Naive thymus-derived CD8-positive, alpha-beta T cell (primary cell): ENCODE measurements at regions not wholly inside any gene's neighbourhood (a gene's known extent, or its start where the extent isn't known, plus 50 kb on each side); places are given as distances from the start of the nearest gene placed in this dataset.

Experiments used
- ATAC-seq, 2 donors: fragments of 150-1000 bp; cut with Tn5 transposase in 1 of 2; sonication (Bioruptor Pico), chemical (Tn5 transposase) in 1 of 2; 1 replicate in 1 of 2; 2 replicates in 1 of 2; pipeline ENCODE4 v1.10.0; 2021; ENCODE audit warnings: mild to moderate bottlenecking in 2 of 2, moderate library complexity in 2 of 2
- POLR2A ChIA-PET: fragments of 350-600 bp; sonication (Branson Sonifier 250); formaldehyde crosslinking; loops from one replicate; lab custom pipeline; 2021; ENCODE audit warnings: antibody characterized with exemption; lab: Charles Lee
- DNase-seq, 10 donors: peaks; one replicate each; pipeline versions ENCODE4 v3.0.0 to v3.0.0-alpha.2; 2020 to 2022
- H3K27ac Mint-ChIP-seq, 10 donors: one replicate each; pipeline ENCODE4 v1.8.0; 2020 to 2022; ENCODE audit warnings: mild to moderate bottlenecking in 10 of 10, mixed read lengths in 10 of 10, moderate library complexity in 4 of 10, inconsistent platforms in 1 of 10
- H3K27me3 Mint-ChIP-seq, 5 donors: one replicate each; pipeline ENCODE4 v1.8.0; 2021 to 2022; ENCODE audit warnings: mixed read lengths in 5 of 5
- H3K36me3 Mint-ChIP-seq, 3 donors: one replicate each; pipeline ENCODE4 v1.8.0; 2020 to 2022; ENCODE audit warnings: mixed read lengths in 3 of 3, mild to moderate bottlenecking in 2 of 3, inconsistent platforms in 1 of 3
- H3K4me1 Mint-ChIP-seq, 4 donors: one replicate each; pipeline ENCODE4 v1.8.0; 2021 to 2022; ENCODE audit warnings: mixed read lengths in 4 of 4
- H3K4me3 Mint-ChIP-seq, 10 donors: one replicate each; pipeline ENCODE4 v1.8.0; 2020 to 2022; ENCODE audit warnings: mild to moderate bottlenecking in 10 of 10, mixed read lengths in 10 of 10, moderate library complexity in 6 of 10, inconsistent platforms in 1 of 10
- H3K9me3 Mint-ChIP-seq, 9 donors: one replicate each; pipeline ENCODE4 v1.8.0; 2020 to 2022; ENCODE audit warnings: mixed read lengths in 9 of 9, mild to moderate bottlenecking in 3 of 9, inconsistent platforms in 1 of 9, moderate library complexity in 1 of 9

DNA sequence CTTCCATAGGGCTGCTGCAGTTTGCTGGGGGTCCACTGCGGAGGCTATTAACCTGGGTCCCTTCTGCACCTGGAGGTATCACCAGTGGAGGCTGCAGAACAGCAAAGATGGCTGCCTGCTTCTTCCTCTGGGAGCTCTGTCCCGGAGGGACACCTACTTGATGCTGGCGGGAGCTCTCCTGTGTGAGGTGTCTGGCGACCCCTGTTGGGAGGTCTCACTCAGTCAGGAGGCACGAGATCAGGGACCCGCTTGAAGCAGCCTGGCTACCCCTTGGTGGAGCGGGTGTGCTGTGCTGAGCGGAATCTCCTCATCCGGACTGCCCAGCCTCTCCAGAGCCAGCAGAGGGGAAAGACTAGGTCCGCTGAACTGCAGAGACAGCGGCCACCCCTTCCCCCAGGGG is 56.0 kb upstream of the CTXND1 start:
- H3K27ac Mint-ChIP-seq = no peak overlapping the region
- H3K4me3 Mint-ChIP-seq = no peak overlapping the region
- H3K27me3 Mint-ChIP-seq = peaks cover 17 to 57% (median 31%) of the 10 kb centered on the region in 5 donors
- DNase-seq (no peak), ATAC-seq (no peak)
- POLR2A ChIA-PET = no interaction called here
- H3K36me3 Mint-ChIP-seq = peaks cover 0 to 5% (median 0%) of the 10 kb centered on the region in 3 donors
- H3K9me3 Mint-ChIP-seq = peaks cover 0 to 17% (median 2%) of the 10 kb centered on the region in 9 donors
- no peaks in the 10 kb centered on the region for H3K4me1 Mint-ChIP-seq

GRCh38 chr15:80309769-80310384 is 57.9 kb upstream of the CTXND1 start:
- Mint-ChIP-seq H3K9me3 (peaks cover 0 to 17% (median 0%) of the 10 kb centered on the region in 9 donors), H3K27me3 (peaks cover 13 to 65% (median 32%) of the 10 kb centered on the region in 5 donors), H3K36me3 (peaks cover 0 to 5% (median 0%) of the 10 kb centered on the region in 3 donors), H3K27ac (no peak overlapping the region), H3K4me1 (no peaks in the 10 kb centered on the region), H3K4me3 (no peak overlapping the region)
- ATAC-seq (no peak), DNase-seq (no peak)
- POLR2A ChIA-PET = no interaction called here

DNA sequence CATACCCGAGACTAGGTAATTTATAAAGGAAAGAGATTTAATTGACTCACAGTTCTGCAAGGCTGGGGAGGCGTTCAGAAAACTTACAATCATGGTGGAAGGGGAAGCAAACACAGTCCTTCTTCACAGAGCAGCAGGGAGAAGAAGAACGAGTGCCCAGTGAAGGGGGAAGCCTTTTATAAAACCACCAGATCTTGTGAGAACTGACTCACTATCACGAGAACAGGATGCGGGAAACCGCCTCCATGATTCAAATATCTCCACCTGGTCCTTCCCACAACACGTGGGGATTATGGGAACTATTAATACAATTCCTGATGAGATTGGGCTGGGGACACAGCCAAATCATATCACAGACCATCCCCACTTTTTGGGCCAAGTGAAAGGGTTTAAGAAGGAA is 58.8 kb upstream of the CTXND1 start:
- peaks cover 16 to 71% (median 32%) of the 10 kb centered on the region in 5 donors for H3K27me3 Mint-ChIP-seq
- DNase-seq (no peak), ATAC-seq (no peak)
- H3K4me1 Mint-ChIP-seq = no peaks in the 10 kb centered on the region
- POLR2A ChIA-PET = no interaction called here
- H3K27ac Mint-ChIP-seq = no peak overlapping the region
- H3K36me3 Mint-ChIP-seq = peaks cover 0 to 5% (median 0%) of the 10 kb centered on the region in 3 donors
- peaks cover 0 to 17% (median 0%) of the 10 kb centered on the region in 9 donors for H3K9me3 Mint-ChIP-seq
- no peak overlapping the region for H3K4me3 Mint-ChIP-seq

DNA sequence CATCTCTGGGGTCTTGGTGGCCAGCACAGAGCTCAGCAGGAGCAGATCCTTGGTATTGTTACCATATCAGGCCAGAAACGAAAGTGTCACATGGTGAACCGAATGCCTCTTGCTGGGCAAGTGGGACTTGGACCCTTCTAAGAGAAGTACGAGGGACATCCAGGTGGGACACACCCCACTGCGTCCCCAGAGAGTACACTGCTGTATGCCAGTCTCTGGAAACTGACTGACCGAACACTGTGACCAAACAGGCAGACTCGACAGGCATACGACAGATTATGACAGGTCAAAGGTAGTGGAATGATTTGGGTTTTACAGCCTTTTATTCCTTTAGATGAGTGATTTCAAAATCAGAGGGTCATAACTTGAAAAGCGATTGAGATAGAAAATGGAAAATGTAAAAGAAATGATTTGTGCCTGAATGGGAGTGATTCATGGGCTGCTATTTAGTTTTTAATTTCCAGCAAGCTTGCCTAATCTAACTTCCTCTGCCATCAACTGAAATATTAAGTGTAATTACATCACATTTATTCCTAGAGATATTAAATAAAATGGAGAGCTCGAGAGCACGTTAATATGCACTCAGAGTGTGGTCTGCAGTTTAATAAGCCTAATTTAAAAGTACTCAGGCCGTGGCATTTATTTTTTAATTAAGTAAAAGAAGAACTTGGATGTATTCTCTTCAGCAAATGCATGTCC is 63.4 kb upstream of the CTXND1 start:
- DNase-seq = no peak
- ATAC-seq = no peak
- Mint-ChIP-seq H3K27ac (no peak overlapping the region), H3K4me1 (no peaks in the 10 kb centered on the region), H3K9me3 (no peaks in the 10 kb centered on the region), H3K27me3 (peaks cover 17 to 57% (median 19%) of the 10 kb centered on the region in 5 donors), H3K36me3 (no peaks in the 10 kb centered on the region), H3K4me3 (no peak overlapping the region)
- POLR2A ChIA-PET = no interaction called here

GRCh38 chr15:80317389-80318182 is 65.6 kb upstream of the CTXND1 start:
- ATAC-seq (no peak), DNase-seq (no peak)
- no peaks in the 10 kb centered on the region for H3K4me1 Mint-ChIP-seq
- H3K27me3 Mint-ChIP-seq = peaks cover 17 to 54% (median 23%) of the 10 kb centered on the region in 5 donors
- H3K9me3 Mint-ChIP-seq = peaks cover 0 to 1% (median 0%) of the 10 kb centered on the region in 9 donors
- POLR2A ChIA-PET = no interaction called here
- H3K4me3 Mint-ChIP-seq = no peak overlapping the region
- no peaks in the 10 kb centered on the region for H3K36me3 Mint-ChIP-seq
- H3K27ac Mint-ChIP-seq = peak overlapping the region in 1 of 10 donors; percentile 21

- ATAC-seq (no peak), DNase-seq (no peak)
- POLR2A ChIA-PET = no interaction called here
- Mint-ChIP-seq H3K4me3 (no peak overlapping the region), H3K27ac (no peak overlapping the region), H3K9me3 (peaks cover 0 to 12% (median 0%) of the 10 kb centered on the region in 9 donors), H3K27me3 (peaks cover 12 to 40% (median 22%) of the 10 kb centered on the region in 5 donors), H3K4me1 (no peaks in the 10 kb centered on the region), H3K36me3 (no peaks in the 10 kb centered on the region)
Measured at GRCh38 chr15:80321853-80322252, 69.8 kb upstream of the CTXND1 start.

- H3K9me3 Mint-ChIP-seq = peaks cover 0 to 20% (median 2%) of the 10 kb centered on the region in 9 donors
- DNase-seq (no peak), ATAC-seq (no peak)
- H3K27me3 Mint-ChIP-seq = peaks cover 7 to 35% (median 17%) of the 10 kb centered on the region in 5 donors
- H3K4me1 Mint-ChIP-seq = no peaks in the 10 kb centered on the region
- POLR2A ChIA-PET = no interaction called here
- H3K4me3 Mint-ChIP-seq = no peak overlapping the region
- no peak overlapping the region for H3K27ac Mint-ChIP-seq
- peaks cover 0 to 5% (median 0%) of the 10 kb centered on the region in 3 donors for H3K36me3 Mint-ChIP-seq
Measured at GRCh38 chr15:80323285-80323684, 71.3 kb upstream of the CTXND1 start.

GRCh38 chr15:80324545-80325080 is 72.6 kb upstream of the CTXND1 start:
- H3K9me3 Mint-ChIP-seq = peaks cover 0 to 23% (median 2%) of the 10 kb centered on the region in 9 donors
- no peak for ATAC-seq
- POLR2A ChIA-PET = no interaction called here
- peaks cover 7 to 45% (median 17%) of the 10 kb centered on the region in 5 donors for H3K27me3 Mint-ChIP-seq
- no peak overlapping the region for H3K27ac Mint-ChIP-seq
- DNase-seq = no peak
- no peak overlapping the region for H3K4me3 Mint-ChIP-seq
- peaks cover 0 to 5% (median 0%) of the 10 kb centered on the region in 3 donors for H3K36me3 Mint-ChIP-seq
- no peaks in the 10 kb centered on the region for H3K4me1 Mint-ChIP-seq

DNA sequence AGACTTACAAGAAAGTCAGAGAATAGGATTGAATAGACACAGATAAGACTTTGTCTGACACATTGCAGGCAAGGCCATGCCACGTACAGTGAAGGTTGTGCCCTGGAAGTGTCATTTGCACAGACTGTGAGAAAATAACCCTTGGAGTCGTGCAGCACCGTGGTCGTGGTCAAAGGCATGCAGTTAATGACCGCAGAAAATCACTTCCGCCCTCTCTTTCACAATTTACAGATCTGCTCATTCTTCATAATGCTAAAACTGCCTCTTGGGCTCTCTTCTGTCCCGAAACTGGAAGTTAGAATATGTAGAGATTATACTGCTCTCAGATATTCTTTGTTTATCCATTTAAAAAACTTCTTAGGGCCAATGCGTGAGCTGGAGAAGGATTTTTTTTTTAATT is 73.2 kb upstream of the CTXND1 start:
- Mint-ChIP-seq H3K27me3 (peaks cover 9 to 39% (median 15%) of the 10 kb centered on the region in 5 donors), H3K36me3 (peaks cover 0 to 5% (median 0%) of the 10 kb centered on the region in 3 donors), H3K4me3 (no peak overlapping the region), H3K27ac (no peak overlapping the region), H3K4me1 (no peaks in the 10 kb centered on the region), H3K9me3 (peaks cover 0 to 23% (median 2%) of the 10 kb centered on the region in 9 donors)
- DNase-seq (no peak), ATAC-seq (no peak)
- POLR2A ChIA-PET = no interaction called here

GRCh38 chr15:80326270-80326669 is 74.3 kb upstream of the CTXND1 start:
- no peak for ATAC-seq
- no peak overlapping the region for H3K27ac Mint-ChIP-seq
- peaks cover 0 to 5% (median 0%) of the 10 kb centered on the region in 3 donors for H3K36me3 Mint-ChIP-seq
- POLR2A ChIA-PET = no interaction called here
- no peak for DNase-seq
- no peaks in the 10 kb centered on the region for H3K4me1 Mint-ChIP-seq
- no peak overlapping the region for H3K4me3 Mint-ChIP-seq
- peaks cover 0 to 23% (median 2%) of the 10 kb centered on the region in 9 donors for H3K9me3 Mint-ChIP-seq
- peaks cover 4 to 32% (median 11%) of the 10 kb centered on the region in 5 donors for H3K27me3 Mint-ChIP-seq

GRCh38 chr15:80328496-80328895 is 75.7 kb upstream of the ARNT2 start:
- Mint-ChIP-seq H3K4me1 (no peaks in the 10 kb centered on the region), H3K9me3 (peaks cover 0 to 21% (median 2%) of the 10 kb centered on the region in 9 donors), H3K27ac (no peak overlapping the region), H3K27me3 (peaks cover 6 to 32% (median 9%) of the 10 kb centered on the region in 5 donors), H3K36me3 (peaks cover 0 to 5% (median 0%) of the 10 kb centered on the region in 3 donors), H3K4me3 (no peak overlapping the region)
- POLR2A ChIA-PET = no interaction called here
- DNase-seq (no peak), ATAC-seq (no peak)

DNA sequence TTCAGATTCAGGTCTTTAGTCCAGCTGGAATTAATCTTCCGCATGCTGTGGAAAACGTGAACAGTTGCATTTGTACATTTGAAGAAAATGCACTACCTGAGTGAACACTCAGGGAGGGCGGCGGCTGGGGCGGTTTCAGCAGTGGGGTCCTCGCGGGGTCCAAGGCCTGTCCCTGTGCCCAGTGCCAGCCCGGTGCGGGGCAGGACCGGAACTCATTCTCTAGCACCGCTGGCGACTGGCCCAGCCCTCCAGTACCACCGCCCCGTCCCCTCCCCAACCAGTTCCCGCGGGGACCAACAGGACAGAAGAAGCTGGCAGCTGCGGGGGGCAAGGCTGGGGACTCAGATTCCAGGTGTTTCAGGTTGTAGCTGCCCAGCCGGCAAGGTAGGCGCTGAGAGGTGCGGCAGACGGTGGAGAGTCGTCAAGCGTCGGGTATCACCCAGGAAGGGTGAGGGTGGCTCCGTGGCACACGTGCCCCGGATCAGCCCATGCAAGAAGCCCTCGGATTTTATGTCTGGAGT is 72.2 kb upstream of the ARNT2 start:
- DNase-seq (no peak), ATAC-seq (no peak)
- Mint-ChIP-seq H3K4me3 (no peak overlapping the region), H3K4me1 (no peaks in the 10 kb centered on the region), H3K27ac (no peak overlapping the region), H3K9me3 (peaks cover 0 to 15% (median 2%) of the 10 kb centered on the region in 9 donors), H3K27me3 (peaks cover 9 to 42% (median 17%) of the 10 kb centered on the region in 5 donors), H3K36me3 (peaks cover 0 to 5% (median 0%) of the 10 kb centered on the region in 3 donors)
- POLR2A ChIA-PET = no interaction called here
